ENCODE measurements at regions not wholly inside any gene's neighbourhood (a gene's known extent, or its start where the extent isn't known, plus 50 kb on each side); places are given as distances from the start of the nearest gene placed in this dataset.

- TF ChIP-seq CTCF (IDR thresholded peaks at IDR 0.05) (no peak), POLR2A (IDR thresholded peaks at IDR 0.05) (no peak)
Measured at GRCh38 chr13:87769445-87769844, 98.3 kb downstream of the SLITRK5 start.

All from esophagus squamous epithelium (tissue), 4 donors.